Astrocyte (in vitro differentiated cells and primary cell): ENCODE measurements at regions not wholly inside any gene's neighbourhood (a gene's known extent, or its start where the extent isn't known, plus 50 kb on each side); places are given as distances from the start of the nearest gene placed in this dataset.
"Not testable (repeated sequence)": the region's sequence is repeated elsewhere in the genome, so short reads cannot be mapped to it uniquely, and the experiment has no call there.

Experiments
- EZH2 ChIP-seq: IDR thresholded peaks from 2 replicates; pipeline ENCODE4 v1.6.1; 2012; ENCODE audit warnings: mild to moderate bottlenecking, low read length, inconsistent platforms; ENCODE audit not compliant: insufficient read depth
- TF ChIP-seq, protein P1 (sequence below): IDR thresholded peaks from 2 replicates; pipeline ENCODE4 v1.5.1; 2011; ENCODE audit warnings: low read depth, mild to moderate bottlenecking, inconsistent platforms, low read length, moderate library complexity; ENCODE audit not compliant: insufficient read depth

DNA sequence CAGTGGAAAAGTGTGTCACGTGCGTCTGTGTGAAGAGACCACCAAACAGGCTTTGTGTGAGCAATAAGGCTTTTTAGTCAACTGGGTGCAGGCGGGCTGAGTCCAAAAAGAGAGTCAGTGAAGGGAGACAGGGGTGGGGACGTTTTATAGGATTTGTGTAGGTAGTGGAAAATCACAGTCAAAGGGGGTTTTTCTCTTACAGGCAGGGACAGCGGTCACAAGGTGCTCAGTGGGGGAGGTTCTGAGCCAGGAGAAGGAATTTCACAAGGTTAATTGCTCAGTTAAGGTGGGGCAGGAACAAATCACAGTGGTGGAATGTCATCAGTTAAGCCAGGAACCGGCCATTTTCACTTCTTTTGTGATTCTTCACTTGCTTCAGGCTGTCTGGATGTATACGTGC, 141.1 kb upstream of the KCNK1 start:
- TF ChIP-seq, protein P1, sequence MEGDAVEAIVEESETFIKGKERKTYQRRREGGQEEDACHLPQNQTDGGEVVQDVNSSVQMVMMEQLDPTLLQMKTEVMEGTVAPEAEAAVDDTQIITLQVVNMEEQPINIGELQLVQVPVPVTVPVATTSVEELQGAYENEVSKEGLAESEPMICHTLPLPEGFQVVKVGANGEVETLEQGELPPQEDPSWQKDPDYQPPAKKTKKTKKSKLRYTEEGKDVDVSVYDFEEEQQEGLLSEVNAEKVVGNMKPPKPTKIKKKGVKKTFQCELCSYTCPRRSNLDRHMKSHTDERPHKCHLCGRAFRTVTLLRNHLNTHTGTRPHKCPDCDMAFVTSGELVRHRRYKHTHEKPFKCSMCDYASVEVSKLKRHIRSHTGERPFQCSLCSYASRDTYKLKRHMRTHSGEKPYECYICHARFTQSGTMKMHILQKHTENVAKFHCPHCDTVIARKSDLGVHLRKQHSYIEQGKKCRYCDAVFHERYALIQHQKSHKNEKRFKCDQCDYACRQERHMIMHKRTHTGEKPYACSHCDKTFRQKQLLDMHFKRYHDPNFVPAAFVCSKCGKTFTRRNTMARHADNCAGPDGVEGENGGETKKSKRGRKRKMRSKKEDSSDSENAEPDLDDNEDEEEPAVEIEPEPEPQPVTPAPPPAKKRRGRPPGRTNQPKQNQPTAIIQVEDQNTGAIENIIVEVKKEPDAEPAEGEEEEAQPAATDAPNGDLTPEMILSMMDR: not testable (repeated sequence)
- TF ChIP-seq EZH2: not testable (repeated sequence)
